ENCODE measurements at regions not wholly inside any gene's neighbourhood (a gene's known extent, or its start where the extent isn't known, plus 50 kb on each side); places are given as distances from the start of the nearest gene placed in this dataset.

GRCh38 chr5:67974054-67974453 lies 241.5 kb upstream of the PIK3R1 start:
- no peak for TF ChIP-seq POLR2AphosphoS5 (IDR thresholded peaks at IDR 0.05)
- TF ChIP-seq, protein P1, sequence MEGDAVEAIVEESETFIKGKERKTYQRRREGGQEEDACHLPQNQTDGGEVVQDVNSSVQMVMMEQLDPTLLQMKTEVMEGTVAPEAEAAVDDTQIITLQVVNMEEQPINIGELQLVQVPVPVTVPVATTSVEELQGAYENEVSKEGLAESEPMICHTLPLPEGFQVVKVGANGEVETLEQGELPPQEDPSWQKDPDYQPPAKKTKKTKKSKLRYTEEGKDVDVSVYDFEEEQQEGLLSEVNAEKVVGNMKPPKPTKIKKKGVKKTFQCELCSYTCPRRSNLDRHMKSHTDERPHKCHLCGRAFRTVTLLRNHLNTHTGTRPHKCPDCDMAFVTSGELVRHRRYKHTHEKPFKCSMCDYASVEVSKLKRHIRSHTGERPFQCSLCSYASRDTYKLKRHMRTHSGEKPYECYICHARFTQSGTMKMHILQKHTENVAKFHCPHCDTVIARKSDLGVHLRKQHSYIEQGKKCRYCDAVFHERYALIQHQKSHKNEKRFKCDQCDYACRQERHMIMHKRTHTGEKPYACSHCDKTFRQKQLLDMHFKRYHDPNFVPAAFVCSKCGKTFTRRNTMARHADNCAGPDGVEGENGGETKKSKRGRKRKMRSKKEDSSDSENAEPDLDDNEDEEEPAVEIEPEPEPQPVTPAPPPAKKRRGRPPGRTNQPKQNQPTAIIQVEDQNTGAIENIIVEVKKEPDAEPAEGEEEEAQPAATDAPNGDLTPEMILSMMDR (IDR thresholded peaks at IDR 0.05), result no peak

Measured in stomach (tissue), 4 donors.